ENCODE measurements at regions not wholly inside any gene's neighbourhood (a gene's known extent, or its start where the extent isn't known, plus 50 kb on each side); places are given as distances from the start of the nearest gene placed in this dataset.

DNA sequence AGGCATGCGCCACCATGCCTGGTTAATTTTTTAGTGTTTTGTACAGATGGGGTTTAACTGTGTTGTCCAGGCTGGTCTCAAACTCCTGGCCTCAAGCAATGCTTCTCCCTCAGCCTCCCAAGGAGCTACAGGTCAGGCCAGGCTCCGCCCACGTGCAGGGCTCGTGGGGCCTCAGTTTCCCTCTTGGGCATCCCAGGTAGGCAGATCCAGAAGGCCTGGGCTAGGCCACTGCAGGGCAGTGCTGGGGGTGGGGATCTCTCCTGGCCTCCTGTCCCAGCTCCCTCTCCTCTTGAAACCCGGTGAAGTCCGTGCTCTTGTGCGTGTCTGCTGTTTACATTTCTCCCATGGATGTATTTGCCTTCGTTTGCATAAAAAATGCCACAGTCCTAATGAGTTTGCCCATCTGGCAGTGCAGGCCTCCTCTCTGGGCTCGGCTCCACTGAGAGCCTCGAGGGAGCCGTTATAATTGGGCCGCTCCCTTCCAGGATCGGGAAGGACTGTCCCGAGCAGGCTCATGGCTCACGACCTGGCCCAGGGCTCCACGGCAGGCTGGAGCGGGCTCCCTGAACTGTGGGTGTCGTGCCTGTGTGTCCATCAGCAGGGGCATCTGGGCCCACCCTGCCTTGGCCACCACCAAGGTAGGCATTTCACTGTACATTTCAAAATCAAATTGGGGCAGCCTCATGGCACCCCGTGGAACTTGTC lies 52.6 kb upstream of the RUFY1 start:
- H3K36me3 ChIP-seq: no peaks in the 10 kb centered on the region
- no peak for DNase-seq
- H3K27ac ChIP-seq: no peak overlapping the region
- H3K4me3 ChIP-seq: no peak overlapping the region
- intact Hi-C loops (cut with DNase I; ENCODE audit: low total_unique reads): loop anchor here (10.0 kb wide), 1 partner anchor 703 kb away; no protein-coding TSS in a partner anchor
- peaks cover 0 to 42% (median 4%) of the 10 kb centered on the region in 3 donors for H3K27me3 ChIP-seq
- H3K9me3 ChIP-seq: no peaks in the 10 kb centered on the region
- no peak for TF ChIP-seq EP300 (IDR thresholded peaks at IDR 0.05)
- TF ChIP-seq, protein P1, sequence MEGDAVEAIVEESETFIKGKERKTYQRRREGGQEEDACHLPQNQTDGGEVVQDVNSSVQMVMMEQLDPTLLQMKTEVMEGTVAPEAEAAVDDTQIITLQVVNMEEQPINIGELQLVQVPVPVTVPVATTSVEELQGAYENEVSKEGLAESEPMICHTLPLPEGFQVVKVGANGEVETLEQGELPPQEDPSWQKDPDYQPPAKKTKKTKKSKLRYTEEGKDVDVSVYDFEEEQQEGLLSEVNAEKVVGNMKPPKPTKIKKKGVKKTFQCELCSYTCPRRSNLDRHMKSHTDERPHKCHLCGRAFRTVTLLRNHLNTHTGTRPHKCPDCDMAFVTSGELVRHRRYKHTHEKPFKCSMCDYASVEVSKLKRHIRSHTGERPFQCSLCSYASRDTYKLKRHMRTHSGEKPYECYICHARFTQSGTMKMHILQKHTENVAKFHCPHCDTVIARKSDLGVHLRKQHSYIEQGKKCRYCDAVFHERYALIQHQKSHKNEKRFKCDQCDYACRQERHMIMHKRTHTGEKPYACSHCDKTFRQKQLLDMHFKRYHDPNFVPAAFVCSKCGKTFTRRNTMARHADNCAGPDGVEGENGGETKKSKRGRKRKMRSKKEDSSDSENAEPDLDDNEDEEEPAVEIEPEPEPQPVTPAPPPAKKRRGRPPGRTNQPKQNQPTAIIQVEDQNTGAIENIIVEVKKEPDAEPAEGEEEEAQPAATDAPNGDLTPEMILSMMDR (IDR thresholded peaks at IDR 0.05): no peak
- no peaks in the 10 kb centered on the region for H3K4me1 ChIP-seq
- 43 to 59% (median 54%) methylated on average over 17 to 19 of the region's 19 CpGs for WGBS, 5 donors

DNA sequence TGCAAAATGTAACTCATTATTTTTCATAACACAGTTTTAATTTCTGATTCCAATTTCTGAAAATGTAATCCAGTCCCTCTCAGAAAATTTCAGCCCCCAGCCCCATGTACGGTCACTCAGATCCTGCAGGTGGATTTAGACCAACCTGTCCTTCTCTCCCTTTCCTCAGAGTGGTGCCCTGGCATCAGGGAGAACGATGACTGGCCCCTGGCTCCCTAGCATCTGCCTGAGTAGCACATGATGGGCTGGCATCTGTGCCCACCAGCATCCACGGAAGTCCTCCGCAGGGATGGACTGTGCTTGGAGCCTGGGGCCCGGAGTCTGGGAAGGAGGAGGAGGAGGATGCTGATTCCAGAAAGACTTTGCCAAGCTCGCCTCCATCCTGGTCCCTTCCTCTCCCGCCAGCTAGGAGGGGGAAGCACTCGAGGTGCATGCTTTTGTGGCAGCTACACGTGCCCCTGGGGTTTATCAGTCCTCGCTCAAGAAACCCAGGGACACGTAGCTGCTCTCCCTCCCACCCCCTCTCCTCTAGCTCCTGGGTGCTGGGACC lies 54.4 kb upstream of the RUFY1 start:
- WGBS, 5 donors: 44 to 67% (median 58%) methylated on average over 5 to 11 of the region's 11 CpGs
- no peak for DNase-seq
- peaks cover 0 to 42% (median 4%) of the 10 kb centered on the region in 3 donors for H3K27me3 ChIP-seq
- intact Hi-C loops (cut with DNase I; ENCODE audit: low total_unique reads): loop anchor here (10.0 kb wide), 1 partner anchor 701 kb away; no protein-coding TSS in a partner anchor
- H3K4me1 ChIP-seq: no peaks in the 10 kb centered on the region
- H3K4me3 ChIP-seq: no peak overlapping the region
- no peak overlapping the region for H3K27ac ChIP-seq
- no peaks in the 10 kb centered on the region for H3K9me3 ChIP-seq
- no peaks in the 10 kb centered on the region for H3K36me3 ChIP-seq
- TF ChIP-seq, protein P1 (IDR thresholded peaks at IDR 0.05): no peak
- no peak for TF ChIP-seq POLR2AphosphoS5 (IDR thresholded peaks at IDR 0.05)
- no peak for TF ChIP-seq POLR2A (IDR thresholded peaks at IDR 0.05)
- TF ChIP-seq EP300 (IDR thresholded peaks at IDR 0.05): no peak

DNA sequence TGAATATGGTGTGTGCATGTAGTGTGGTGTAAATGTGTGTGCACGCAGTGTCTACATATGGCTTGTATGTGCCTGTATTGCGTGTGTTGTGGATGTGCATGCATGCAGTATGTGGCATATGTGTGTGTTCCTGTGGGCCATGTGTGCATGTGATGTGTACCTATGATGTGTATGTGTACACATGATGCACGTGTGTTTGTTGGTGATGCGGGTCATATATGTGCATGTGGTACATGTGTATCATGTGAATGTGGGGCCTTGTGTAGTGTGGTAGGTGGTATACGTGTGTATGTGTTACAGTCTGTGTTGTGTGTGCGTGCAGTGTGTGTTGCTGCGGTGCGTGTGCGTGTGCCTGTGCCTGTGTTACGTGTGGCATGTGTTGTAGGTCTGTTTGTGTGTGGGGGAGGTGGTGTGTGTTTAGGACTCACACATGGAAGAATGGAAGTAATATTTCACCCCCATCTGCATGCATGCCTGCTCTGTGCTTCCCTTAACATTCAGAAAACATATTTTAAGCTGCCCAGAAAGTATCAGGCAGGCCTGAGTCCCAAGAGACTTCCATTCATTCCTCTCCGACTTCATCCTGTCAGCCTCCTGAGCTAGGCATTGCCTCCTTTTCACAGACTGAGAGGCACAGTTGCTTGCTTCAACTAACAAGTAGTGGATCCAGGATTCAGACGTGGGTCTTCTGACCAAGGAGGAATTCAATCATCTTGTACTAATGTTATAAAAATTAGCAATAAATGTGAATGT lies 55.4 kb upstream of the RUFY1 start:
- H3K36me3 ChIP-seq: no peaks in the 10 kb centered on the region
- no peaks in the 10 kb centered on the region for H3K4me1 ChIP-seq
- H3K27ac ChIP-seq: no peak overlapping the region
- DNase-seq: no peak
- no peak overlapping the region for H3K4me3 ChIP-seq
- TF ChIP-seq POLR2AphosphoS5 (IDR thresholded peaks at IDR 0.05) (no peak), EP300 (IDR thresholded peaks at IDR 0.05) (no peak), POLR2A (IDR thresholded peaks at IDR 0.05) (no peak)
- TF ChIP-seq, protein P1 (IDR thresholded peaks at IDR 0.05): no peak
- intact Hi-C loops (cut with DNase I; ENCODE audit: low total_unique reads): loop anchor here (5.0 to 10.0 kb wide), 2 partner anchors 328 to 700 kb away; no protein-coding TSS in a partner anchor
- WGBS, 5 donors: 52 to 84% (median 79%) methylated on average over 12 of the region's 12 CpGs
- H3K27me3 ChIP-seq: peaks cover 0 to 42% (median 4%) of the 10 kb centered on the region in 3 donors
- no peaks in the 10 kb centered on the region for H3K9me3 ChIP-seq

DNA sequence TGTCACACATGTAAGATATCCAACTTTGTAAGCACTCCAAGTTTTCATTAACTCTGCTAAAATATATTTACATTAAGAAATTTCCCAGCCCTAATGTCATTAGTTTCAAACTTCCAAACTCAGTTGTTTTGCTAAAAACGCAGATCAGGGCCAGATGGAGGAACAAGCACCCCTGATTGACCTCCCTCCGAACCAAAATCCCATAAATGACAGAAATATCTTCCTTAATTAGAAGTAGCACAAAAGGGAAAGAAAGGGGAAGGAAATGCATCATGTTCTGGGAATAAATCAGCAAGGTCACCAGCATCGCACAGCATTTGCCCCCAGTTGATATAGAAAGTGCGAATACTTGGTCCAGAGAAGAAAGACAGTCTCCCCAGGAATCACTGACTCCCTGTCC lies 61.4 kb upstream of the RUFY1 start:
- 37 to 53% (median 40%) methylated on average over 4 of the region's 4 CpGs for WGBS, 5 donors
- DNase-seq: peak in 1 of 2 donors; percentile 67
- intact Hi-C loops (cut with DNase I; ENCODE audit: low total_unique reads): no loop called here
- Histone ChIP-seq H3K27me3 (peaks cover 0 to 7% (median 0%) of the 10 kb centered on the region in 3 donors), H3K27ac (no peak overlapping the region), H3K4me1 (peaks cover 0 to 9% (median 0%) of the 10 kb centered on the region in 4 donors), H3K9me3 (no peaks in the 10 kb centered on the region), H3K4me3 (no peak overlapping the region), H3K36me3 (no peaks in the 10 kb centered on the region)
- no peak for TF ChIP-seq POLR2AphosphoS5 (IDR thresholded peaks at IDR 0.05)
- TF ChIP-seq EP300 (IDR thresholded peaks at IDR 0.05): no peak
- TF ChIP-seq POLR2A (IDR thresholded peaks at IDR 0.05): no peak
- TF ChIP-seq, protein P1 (IDR thresholded peaks at IDR 0.05): no peak

Data from stomach (tissue), 8 donors.